GM23338 (cell line): ENCODE measurements at regions not wholly inside any gene's neighbourhood (a gene's known extent, or its start where the extent isn't known, plus 50 kb on each side); places are given as distances from the start of the nearest gene placed in this dataset.

Experiments
- ATAC-seq: fragments of 200-7000 bp; cut with Tn5 transposase; 3 replicates; pipeline ENCODE4 v1.9.1; 2020
- DNase-seq: peaks from one replicate; pipeline ENCODE4 v3.0.0-alpha.2; 2015; ENCODE audit warnings: low spot score
- H2AFZ ChIP-seq: fragments of 200-600 bp; sonication (generic); 2 replicates; pipeline ENCODE4 v1.8.0; 2016; ENCODE audit warnings: antibody characterized with exemption, mild to moderate bottlenecking, moderate library complexity
- H3F3A ChIP-seq: fragments of 200-600 bp; sonication (generic); replicated peaks from 2 replicates; pipeline ENCODE4 v1.8.0; 2017; ENCODE audit warnings: antibody characterized with exemption, mixed run types, low read depth
- H3K27ac ChIP-seq: fragments of 200-600 bp; sonication (generic); 2 replicates; pipeline ENCODE4 v1.6.1; 2016; ENCODE audit warnings: low read depth
- H3K27me3 ChIP-seq: fragments of 200-600 bp; sonication (generic); 2 replicates; pipeline ENCODE4 v1.8.0; 2016; ENCODE audit warnings: mild to moderate bottlenecking, mixed run types, moderate library complexity; ENCODE audit not compliant: insufficient read depth
- H3K36me3 ChIP-seq: fragments of 200-600 bp; sonication (generic); 2 replicates; pipeline ENCODE4 v1.8.0; 2016; ENCODE audit warnings: mild to moderate bottlenecking; ENCODE audit not compliant: insufficient read depth
- H3K4me1 ChIP-seq: fragments of 200-600 bp; sonication (generic); 2 replicates; pipeline ENCODE4 v1.8.0; 2016; ENCODE audit warnings: mild to moderate bottlenecking, moderate library complexity; ENCODE audit not compliant: insufficient read depth
- H3K4me2 ChIP-seq: fragments of 200-600 bp; sonication (generic); 2 replicates; pipeline ENCODE4 v1.7.1; 2017; ENCODE audit warnings: mixed run types
- H3K4me3 ChIP-seq: fragments of 200-600 bp; sonication (generic); 2 replicates; pipeline ENCODE4 v1.6.1; 2016; ENCODE audit warnings: mixed run types
- H3K79me2 ChIP-seq: fragments of 200-600 bp; sonication (generic); replicated peaks from 2 replicates; pipeline ENCODE4 v1.8.0; 2017; ENCODE audit warnings: mild to moderate bottlenecking; ENCODE audit not compliant: insufficient read depth
- H3K9me2 ChIP-seq: fragments of 200-600 bp; sonication (generic); 2 replicates; pipeline ENCODE4 v1.8.0; 2017; ENCODE audit not compliant: insufficient read depth
- H4K20me1 ChIP-seq: fragments of 200-600 bp; sonication (generic); replicated peaks from 2 replicates; pipeline ENCODE4 v1.8.0; 2017; ENCODE audit warnings: mild to moderate bottlenecking; ENCODE audit not compliant: insufficient read depth
- H3K27ac Mint-ChIP-seq: 2 replicates; pipeline ENCODE4 v1.8.0; 2020; ENCODE audit warnings: inconsistent platforms, mild to moderate bottlenecking, moderate library complexity, mixed read lengths
- H3K27me3 Mint-ChIP-seq: 3 replicates; pipeline ENCODE4 v1.8.0; 2022; ENCODE audit warnings: low read depth, mild to moderate bottlenecking, moderate library complexity, mixed read lengths, inconsistent platforms; ENCODE audit not compliant: insufficient read depth, poor library complexity
- H3K36me3 Mint-ChIP-seq: 3 replicates; pipeline ENCODE4 v1.8.0; 2021; ENCODE audit warnings: low read depth, mild to moderate bottlenecking, inconsistent platforms, moderate library complexity, mixed read lengths
- H3K4me1 Mint-ChIP-seq: 3 replicates; pipeline ENCODE4 v1.8.0; 2020; ENCODE audit warnings: mild to moderate bottlenecking, inconsistent platforms, mixed read lengths
- H3K4me3 Mint-ChIP-seq: 3 replicates; pipeline ENCODE4 v1.8.0; 2021; ENCODE audit warnings: moderate library complexity, mild to moderate bottlenecking, inconsistent platforms, mixed read lengths
- H3K9me3 Mint-ChIP-seq: 3 replicates; pipeline ENCODE4 v1.8.0; 2020; ENCODE audit warnings: moderate library complexity, mild to moderate bottlenecking, inconsistent platforms, mixed read lengths
- EZH2 ChIP-seq: fragments of 200-600 bp; sonication (generic); IDR thresholded peaks from one replicate; pipeline ENCODE4 v1.8.0; 2017; ENCODE audit warnings: antibody characterized with exemption, mild to moderate bottlenecking, low read depth; ENCODE audit not compliant: unreplicated experiment
- JUNB ChIP-seq: IDR thresholded peaks from one replicate; pipeline ENCODE4 v1.6.1; 2016; ENCODE audit warnings: antibody characterized with exemption; ENCODE audit not compliant: unreplicated experiment
- TF ChIP-seq, protein P1 (sequence below): IDR thresholded peaks from one replicate; pipeline ENCODE4 v1.6.1; 2018; ENCODE audit warnings: antibody characterized with exemption; ENCODE audit not compliant: unreplicated experiment
- TF ChIP-seq, protein P2 (sequence below): fragments of 250-450 bp; sonication (Bioruptor Pico); IDR thresholded peaks from 2 replicates; pipeline ENCODE4 v1.5.0; 2020; ENCODE audit warnings: mild to moderate bottlenecking, moderate library complexity

DNA sequence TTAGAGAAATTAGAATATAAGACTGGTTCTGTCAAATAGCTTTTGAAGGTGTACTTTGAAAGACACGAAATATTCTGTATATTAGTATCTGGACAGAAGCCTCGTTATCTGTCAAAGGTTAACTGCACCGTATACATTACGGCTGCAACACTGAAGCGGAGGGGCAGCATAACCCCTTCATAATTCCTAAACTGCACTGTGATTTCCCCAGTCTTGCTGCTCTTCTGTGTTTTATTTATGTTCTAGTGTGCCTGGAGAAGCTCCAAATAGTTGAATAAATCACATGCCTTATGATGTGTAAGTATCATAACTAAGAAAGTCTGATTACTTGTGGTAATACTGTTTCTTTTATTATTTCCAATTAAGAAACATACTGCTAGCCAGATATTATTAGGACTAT lies 285.7 kb upstream of the ROBO2 start (continued):
- TF ChIP-seq, protein P1, sequence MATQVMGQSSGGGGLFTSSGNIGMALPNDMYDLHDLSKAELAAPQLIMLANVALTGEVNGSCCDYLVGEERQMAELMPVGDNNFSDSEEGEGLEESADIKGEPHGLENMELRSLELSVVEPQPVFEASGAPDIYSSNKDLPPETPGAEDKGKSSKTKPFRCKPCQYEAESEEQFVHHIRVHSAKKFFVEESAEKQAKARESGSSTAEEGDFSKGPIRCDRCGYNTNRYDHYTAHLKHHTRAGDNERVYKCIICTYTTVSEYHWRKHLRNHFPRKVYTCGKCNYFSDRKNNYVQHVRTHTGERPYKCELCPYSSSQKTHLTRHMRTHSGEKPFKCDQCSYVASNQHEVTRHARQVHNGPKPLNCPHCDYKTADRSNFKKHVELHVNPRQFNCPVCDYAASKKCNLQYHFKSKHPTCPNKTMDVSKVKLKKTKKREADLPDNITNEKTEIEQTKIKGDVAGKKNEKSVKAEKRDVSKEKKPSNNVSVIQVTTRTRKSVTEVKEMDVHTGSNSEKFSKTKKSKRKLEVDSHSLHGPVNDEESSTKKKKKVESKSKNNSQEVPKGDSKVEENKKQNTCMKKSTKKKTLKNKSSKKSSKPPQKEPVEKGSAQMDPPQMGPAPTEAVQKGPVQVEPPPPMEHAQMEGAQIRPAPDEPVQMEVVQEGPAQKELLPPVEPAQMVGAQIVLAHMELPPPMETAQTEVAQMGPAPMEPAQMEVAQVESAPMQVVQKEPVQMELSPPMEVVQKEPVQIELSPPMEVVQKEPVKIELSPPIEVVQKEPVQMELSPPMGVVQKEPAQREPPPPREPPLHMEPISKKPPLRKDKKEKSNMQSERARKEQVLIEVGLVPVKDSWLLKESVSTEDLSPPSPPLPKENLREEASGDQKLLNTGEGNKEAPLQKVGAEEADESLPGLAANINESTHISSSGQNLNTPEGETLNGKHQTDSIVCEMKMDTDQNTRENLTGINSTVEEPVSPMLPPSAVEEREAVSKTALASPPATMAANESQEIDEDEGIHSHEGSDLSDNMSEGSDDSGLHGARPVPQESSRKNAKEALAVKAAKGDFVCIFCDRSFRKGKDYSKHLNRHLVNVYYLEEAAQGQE, result no peak
- TF ChIP-seq JUNB, result no peak
- TF ChIP-seq, protein P2, sequence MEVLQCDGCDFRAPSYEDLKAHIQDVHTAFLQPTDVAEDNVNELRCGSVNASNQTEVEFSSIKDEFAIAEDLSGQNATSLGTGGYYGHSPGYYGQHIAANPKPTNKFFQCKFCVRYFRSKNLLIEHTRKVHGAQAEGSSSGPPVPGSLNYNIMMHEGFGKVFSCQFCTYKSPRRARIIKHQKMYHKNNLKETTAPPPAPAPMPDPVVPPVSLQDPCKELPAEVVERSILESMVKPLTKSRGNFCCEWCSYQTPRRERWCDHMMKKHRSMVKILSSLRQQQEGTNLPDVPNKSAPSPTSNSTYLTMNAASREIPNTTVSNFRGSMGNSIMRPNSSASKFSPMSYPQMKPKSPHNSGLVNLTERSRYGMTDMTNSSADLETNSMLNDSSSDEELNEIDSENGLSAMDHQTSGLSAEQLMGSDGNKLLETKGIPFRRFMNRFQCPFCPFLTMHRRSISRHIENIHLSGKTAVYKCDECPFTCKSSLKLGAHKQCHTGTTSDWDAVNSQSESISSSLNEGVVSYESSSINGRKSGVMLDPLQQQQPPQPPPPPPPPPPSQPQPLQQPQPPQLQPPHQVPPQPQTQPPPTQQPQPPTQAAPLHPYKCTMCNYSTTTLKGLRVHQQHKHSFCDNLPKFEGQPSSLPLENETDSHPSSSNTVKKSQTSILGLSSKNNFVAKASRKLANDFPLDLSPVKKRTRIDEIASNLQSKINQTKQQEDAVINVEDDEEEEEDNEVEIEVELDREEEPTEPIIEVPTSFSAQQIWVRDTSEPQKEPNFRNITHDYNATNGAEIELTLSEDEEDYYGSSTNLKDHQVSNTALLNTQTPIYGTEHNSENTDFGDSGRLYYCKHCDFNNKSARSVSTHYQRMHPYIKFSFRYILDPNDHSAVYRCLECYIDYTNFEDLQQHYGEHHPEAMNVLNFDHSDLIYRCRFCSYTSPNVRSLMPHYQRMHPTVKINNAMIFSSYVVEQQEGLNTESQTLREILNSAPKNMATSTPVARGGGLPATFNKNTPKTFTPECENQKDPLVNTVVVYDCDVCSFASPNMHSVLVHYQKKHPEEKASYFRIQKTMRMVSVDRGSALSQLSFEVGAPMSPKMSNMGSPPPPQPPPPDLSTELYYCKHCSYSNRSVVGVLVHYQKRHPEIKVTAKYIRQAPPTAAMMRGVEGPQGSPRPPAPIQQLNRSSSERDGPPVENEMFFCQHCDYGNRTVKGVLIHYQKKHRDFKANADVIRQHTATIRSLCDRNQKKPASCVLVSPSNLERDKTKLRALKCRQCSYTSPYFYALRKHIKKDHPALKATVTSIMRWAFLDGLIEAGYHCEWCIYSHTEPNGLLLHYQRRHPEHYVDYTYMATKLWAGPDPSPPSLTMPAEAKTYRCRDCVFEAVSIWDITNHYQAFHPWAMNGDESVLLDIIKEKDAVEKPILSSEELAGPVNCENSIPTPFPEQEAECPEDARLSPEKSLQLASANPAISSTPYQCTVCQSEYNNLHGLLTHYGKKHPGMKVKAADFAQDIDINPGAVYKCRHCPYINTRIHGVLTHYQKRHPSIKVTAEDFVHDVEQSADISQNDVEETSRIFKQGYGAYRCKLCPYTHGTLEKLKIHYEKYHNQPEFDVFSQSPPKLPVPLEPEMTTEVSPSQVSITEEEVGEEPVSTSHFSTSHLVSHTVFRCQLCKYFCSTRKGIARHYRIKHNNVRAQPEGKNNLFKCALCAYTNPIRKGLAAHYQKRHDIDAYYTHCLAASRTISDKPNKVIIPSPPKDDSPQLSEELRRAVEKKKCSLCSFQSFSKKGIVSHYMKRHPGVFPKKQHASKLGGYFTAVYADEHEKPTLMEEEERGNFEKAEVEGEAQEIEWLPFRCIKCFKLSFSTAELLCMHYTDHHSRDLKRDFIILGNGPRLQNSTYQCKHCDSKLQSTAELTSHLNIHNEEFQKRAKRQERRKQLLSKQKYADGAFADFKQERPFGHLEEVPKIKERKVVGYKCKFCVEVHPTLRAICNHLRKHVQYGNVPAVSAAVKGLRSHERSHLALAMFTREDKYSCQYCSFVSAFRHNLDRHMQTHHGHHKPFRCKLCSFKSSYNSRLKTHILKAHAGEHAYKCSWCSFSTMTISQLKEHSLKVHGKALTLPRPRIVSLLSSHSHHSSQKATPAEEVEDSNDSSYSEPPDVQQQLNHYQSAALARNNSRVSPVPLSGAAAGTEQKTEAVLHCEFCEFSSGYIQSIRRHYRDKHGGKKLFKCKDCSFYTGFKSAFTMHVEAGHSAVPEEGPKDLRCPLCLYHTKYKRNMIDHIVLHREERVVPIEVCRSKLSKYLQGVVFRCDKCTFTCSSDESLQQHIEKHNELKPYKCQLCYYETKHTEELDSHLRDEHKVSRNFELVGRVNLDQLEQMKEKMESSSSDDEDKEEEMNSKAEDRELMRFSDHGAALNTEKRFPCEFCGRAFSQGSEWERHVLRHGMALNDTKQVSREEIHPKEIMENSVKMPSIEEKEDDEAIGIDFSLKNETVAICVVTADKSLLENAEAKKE, result no peak

DNA sequence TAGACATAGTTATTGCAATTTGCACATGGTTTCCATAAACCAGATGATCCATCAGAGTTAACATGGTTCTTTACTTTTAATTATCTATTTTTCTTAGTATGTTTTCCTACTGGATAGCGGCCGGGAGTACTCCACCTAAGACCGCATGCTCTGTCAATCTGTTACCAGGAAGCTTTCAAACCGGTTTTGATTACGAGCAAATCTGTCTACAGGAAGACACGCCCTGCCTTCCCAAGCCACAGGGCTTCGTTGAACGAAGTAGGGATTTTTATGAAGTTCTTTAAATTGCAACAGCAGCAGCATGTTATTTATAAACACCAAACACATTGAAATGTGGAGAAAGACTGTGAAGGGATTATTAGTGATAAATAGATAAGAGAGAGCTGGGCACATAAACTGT lies 283.3 kb upstream of the ROBO2 start:
- Histone ChIP-seq H3K27ac (no peak overlapping the region), H4K20me1 (no peaks in the 10 kb centered on the region), H2AFZ (no peak overlapping the region), H3K79me2 (no peaks in the 10 kb centered on the region), H3K27me3 (no peaks in the 10 kb centered on the region), H3K9me2 (no peaks in the 10 kb centered on the region), H3K4me1 (no peaks in the 10 kb centered on the region), H3K4me2 (no peak overlapping the region), H3K36me3 (no peaks in the 10 kb centered on the region), H3K4me3 (no peak overlapping the region), H3F3A (no peaks in the 10 kb centered on the region)
- Mint-ChIP-seq H3K27ac (no peak overlapping the region; the same call in 1 of the 2 replicates), H3K4me3 (no peak overlapping the region), H3K27me3 (no peaks in the 10 kb centered on the region), H3K9me3 (no peaks in the 10 kb centered on the region), H3K36me3 (no peaks in the 10 kb centered on the region), H3K4me1 (no peaks in the 10 kb centered on the region; the same call in 2 of the 3 replicates)
- DNase-seq, result no peak
- ATAC-seq, result no peak
- TF ChIP-seq, protein P1, result no peak
- no peak for TF ChIP-seq EZH2
